ENCODE measurements at regions not wholly inside any gene's neighbourhood (a gene's known extent, or its start where the extent isn't known, plus 50 kb on each side); places are given as distances from the start of the nearest gene placed in this dataset.
"Not testable (repeated sequence)": the region's sequence is repeated elsewhere in the genome, so short reads cannot be mapped to it uniquely, and the experiment has no call there.

- DNase-seq (ENCODE audit: low read depth) = peak; percentile 97
Observed at GRCh38 chr2:236769981-236770671, 200.5 kb downstream of the ACKR3 start.

GRCh38 chr2:236772220-236772837 lies 202.7 kb downstream of the ACKR3 start:
- no peak for DNase-seq (ENCODE audit: low read depth)

DNA sequence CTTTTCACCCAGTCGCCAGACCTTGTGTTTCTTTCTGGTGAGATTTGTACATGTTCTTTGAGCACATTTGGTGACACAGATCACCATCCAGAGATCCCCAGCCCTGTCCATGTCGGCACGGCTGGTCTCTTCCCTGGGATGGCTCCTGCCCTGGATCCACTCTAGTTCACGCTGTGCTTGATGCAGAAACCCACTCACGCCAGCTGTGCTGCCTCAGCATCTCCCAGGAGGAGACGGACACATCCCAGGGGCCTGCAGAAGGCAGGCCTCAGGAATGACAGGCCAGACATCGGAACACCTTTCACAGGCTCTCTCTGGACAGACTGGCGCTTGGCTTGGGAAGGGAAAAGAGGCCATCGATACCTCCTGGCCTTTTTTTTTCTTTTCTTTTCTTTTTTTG lies 203.6 kb downstream of the ACKR3 start:
- DNase-seq (ENCODE audit: low read depth) = no peak

GRCh38 chr2:236774171-236774570 lies 204.5 kb downstream of the ACKR3 start:
- DNase-seq (ENCODE audit: low read depth) = no peak

DNA sequence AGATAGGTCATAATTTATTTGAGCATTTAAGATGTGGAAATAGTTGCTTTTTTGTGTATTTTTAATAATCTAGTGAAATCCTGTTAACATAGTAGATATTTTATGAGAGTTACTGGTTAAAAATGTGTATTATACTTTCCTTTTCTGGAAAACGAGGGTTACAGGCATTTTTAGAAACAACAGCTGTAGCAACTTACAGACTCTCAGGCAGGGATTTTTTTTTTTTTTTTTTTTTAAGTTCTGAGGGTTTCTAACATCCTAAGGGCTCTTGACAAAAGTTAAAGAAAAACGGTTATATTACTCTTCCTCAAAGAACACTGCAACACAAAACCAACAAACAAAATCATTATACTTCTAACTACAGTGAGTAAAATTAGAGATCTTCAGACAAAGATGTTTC lies 205.9 kb downstream of the ACKR3 start:
- no peak for DNase-seq (ENCODE audit: low read depth)

DNA sequence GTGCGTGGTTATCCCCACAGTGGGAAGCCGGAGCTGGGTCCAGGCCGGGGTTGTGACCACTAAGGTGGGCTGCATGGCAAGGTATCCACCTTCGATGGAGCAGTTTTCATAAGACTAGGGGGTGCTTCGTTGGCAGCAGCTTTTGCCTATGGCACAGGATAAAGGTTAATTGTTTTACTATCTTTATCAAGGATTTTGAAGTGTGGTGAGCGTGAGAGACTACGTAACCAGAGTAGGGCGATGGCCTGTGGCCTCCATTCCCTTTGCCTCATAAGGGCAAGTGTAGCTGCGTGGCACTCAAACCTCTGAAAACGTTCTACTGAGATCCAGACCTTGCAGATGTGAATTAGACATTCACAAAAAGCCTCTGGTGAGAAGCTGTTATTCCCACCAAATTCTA lies 206.6 kb downstream of the ACKR3 start:
- no peak for DNase-seq (ENCODE audit: low read depth)

DNA sequence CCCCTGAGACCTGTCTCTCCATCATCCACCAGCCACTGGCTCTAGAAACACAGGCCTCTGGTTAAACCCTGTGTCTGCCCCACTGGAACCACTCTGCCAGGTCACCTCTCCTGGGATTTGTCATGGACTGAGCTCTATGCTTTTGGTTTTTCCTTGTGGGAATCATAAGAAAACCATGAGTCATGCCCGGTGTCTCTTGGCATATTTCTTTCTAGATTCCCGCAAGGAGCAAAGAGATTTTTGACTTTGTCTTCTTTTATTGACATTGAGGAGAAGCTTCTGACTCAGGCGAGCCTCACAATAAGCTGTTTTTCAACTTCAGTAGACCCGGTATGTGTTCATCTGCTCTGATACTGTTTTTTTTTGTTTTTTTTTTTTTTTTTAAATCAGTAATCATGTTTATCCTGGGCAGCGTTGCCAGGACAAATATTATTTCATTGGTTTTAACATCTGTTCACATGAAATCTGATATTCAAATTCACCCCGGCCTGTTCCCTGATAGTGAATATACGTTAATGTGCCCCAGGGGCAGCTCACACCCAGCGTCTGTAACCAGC lies 207.1 kb downstream of the ACKR3 start:
- peak; percentile 86 for DNase-seq (ENCODE audit: low read depth)

- DNase-seq (ENCODE audit: low read depth) = no peak
Observed at GRCh38 chr2:236777408-236777807, 207.8 kb downstream of the ACKR3 start.

GRCh38 chr2:236781933-236782816 lies 212.6 kb downstream of the ACKR3 start:
- no peak for DNase-seq (ENCODE audit: low read depth)

DNA sequence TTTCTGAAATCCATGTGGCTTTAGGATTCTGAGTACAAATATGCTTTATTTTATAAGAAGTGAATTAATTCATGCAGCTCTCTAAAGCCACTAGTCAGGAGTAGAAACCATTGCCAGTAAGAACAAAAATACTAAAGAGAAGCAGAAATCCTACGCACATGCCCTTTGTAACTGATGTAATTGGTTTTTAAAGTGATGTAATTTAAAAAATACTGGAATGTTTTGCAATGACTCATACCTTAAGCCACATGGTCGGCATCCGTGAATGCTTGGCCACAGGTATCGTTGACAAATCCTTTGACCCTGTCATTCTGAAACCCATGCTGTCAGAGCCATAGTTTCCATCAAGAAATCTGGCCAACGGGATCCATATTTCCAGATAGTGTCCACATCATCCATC lies 213.3 kb downstream of the ACKR3 start:
- no peak for DNase-seq (ENCODE audit: low read depth)

DNA sequence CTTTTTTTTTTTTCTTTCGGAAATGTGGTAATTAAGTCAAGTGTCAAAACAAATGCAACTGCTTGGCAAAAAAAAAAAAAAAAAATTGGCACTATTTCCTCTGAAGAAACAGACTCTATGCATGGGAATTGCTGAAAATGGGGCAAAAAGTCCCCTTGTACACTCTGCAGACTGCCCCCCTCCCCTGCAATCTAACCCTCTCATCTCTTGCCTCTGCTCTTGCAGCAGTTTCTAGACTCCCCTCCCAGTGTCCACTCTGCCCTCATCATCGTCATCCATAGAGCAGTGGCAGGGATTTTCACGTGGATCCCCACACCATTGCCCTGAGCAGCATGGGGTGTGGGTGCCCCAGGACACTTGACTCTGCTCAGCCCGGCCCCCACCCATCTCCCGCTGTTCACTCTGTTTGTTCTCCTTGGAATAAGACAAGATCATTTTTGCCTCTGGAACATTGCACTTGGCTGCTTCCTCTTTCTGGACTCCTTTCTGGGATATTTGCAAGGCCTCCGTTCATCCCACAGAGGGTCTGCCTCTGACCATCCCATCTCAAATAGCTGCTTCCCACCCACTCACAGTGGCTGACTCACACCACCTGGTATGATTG lies 213.9 kb downstream of the ACKR3 start:
- no peak for DNase-seq (ENCODE audit: low read depth)

DNA sequence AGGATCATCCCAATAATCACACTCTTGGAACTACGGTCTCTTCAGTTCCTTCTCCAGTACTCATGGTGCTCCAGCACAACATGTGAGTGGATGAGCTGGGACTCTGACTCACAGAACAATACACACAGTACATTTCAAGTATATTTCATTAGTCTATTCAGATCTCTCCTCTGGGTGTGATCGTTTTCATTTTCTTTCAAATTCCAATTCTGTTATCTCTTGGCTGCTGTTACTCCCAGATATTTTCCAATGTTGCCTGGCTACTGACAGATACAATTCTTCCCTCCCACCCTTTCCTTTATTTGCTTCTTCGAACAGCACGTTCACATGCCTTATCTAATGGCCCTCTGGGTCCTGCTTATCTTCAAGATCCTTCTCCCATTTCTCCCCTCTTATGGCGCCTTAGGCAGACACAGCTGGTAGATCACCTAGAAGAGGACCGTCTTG lies 216.0 kb downstream of the ACKR3 start:
- DNase-seq (ENCODE audit: low read depth) = no peak

DNA sequence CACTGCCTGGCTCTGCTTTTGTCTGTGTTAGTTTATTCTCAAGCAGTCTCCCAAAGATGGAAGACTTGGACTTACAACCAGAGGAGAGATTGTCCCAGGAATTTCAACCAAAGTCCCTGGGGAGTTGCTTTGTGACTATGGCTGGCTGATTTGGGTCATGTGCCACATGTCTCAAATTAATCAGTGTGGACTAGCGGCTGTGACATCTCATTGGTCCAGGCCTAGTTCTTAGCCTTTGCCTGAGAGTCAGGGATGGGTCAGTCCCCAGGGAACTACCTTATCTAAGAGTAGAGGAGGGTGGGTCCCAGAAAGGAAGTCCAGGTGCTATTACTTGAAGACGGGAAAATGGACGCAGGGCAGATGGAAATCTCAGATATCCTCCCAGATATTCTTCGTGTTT lies 217.1 kb downstream of the ACKR3 start:
- no peak for DNase-seq (ENCODE audit: low read depth)

GRCh38 chr2:236787376-236787775 lies 217.8 kb downstream of the ACKR3 start:
- DNase-seq (ENCODE audit: low read depth) = not testable (repeated sequence)

- DNase-seq (ENCODE audit: low read depth) = no peak
Observed at GRCh38 chr2:236787885-236788284, 218.3 kb downstream of the ACKR3 start.

GRCh38 chr2:236790963-236791362 lies 221.3 kb downstream of the ACKR3 start:
- DNase-seq (ENCODE audit: low read depth) = no peak

GRCh38 chr2:236793023-236794011 lies 223.7 kb downstream of the ACKR3 start:
- DNase-seq (ENCODE audit: low read depth) = no peak

DNA sequence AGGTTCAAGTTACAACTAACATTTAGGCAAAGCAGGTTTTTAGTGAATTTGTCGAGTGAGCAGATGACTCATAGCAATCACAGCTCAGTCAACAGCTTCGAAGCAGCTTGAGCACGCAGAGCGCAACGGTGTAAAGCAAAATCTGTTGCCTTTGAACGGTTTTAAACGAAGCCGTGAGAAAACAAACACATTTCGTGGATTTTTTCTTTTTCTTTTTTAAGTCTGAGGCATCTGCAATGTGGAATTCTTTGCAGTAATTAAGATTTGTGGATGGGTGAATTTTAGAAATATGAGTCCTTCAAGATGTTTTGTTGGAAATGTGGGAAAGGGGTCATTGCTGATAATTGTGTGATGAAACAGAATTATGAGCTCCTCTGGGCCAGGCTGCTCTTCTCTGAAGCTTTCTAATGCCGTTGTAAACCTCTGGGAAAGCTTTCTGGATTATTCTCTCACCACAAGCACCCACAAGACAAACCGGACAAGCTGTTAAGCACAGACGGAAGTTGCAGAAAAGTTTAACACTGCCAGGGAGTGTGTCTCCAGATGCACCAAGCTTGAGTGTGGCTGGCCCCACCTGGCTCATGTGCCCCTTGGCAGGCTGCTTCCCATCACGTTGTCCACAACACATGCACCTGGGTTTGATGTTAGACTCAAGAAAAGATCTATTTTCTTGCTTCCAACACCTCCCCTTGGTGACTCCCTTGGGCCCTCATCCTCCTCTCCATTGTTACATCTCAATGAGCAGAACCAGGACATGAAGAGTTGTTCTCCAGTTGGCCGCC lies 224.7 kb downstream of the ACKR3 start:
- DNase-seq (ENCODE audit: low read depth) = no peak

DNA sequence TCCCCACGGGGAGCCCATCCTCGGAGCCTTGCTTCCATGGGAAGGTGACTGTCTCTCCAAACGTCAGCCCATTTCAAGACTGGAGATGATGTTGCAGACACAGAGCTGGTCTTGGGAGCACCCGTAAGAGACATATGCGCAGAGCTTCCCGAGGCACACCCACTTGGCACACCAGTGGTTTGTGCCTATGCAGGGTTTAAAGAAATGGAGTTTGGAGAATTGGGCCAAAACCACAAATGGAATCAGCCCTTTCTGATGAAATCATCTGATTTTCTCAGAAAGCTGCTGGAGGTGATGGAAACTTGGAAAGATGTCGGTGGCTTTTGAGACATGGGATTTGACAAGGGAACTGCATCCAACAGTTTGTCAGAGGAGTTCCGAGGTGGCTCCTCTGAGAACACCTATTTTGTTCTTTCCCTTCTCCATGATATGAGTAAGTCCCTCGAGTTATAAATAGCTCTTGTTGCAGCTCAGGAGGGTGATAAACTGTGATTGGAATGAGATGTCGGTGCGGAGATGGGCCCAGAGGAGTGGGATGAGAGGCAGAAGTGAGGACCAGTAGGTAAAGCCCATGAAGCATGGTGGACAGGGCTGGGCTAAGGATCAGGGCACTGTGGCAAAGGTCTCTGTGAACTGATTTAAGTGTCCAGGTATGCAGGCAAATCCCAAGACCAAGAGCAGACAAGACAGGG lies 225.7 kb downstream of the ACKR3 start:
- DNase-seq (ENCODE audit: low read depth) = no peak
